ENCODE measurements at regions not wholly inside any gene's neighbourhood (a gene's known extent, or its start where the extent isn't known, plus 50 kb on each side); places are given as distances from the start of the nearest gene placed in this dataset.

GRCh38 chr5:159858871-159859270 is 57.4 kb upstream of the ADRA1B start:
- TF ChIP-seq CTCF (IDR thresholded peaks at IDR 0.05; ENCODE audit: poor library complexity) (no peak), EZH2 (IDR thresholded peaks at IDR 0.05; ENCODE audit: borderline replicate concordance) (no peak)

All from hepatocyte (in vitro differentiated cells).